Prostate gland (tissue), 2 donors: ENCODE measurements at regions not wholly inside any gene's neighbourhood (a gene's known extent, or its start where the extent isn't known, plus 50 kb on each side); places are given as distances from the start of the nearest gene placed in this dataset.

Experiments
- DNase-seq: peaks from one replicate; pipeline ENCODE4 v3.0.0-alpha.2; 2019; ENCODE audit warnings: low spot score
- H3K27ac ChIP-seq, 2 donors: fragments of 200-600 bp; sonication (generic); 2 replicates each; pipeline ENCODE4 v1.5.1; 2017 to 2019
- H3K27me3 ChIP-seq: fragments of 200-600 bp; sonication (generic); replicated peaks from 2 replicates; pipeline ENCODE4 v1.5.1; 2019; ENCODE audit not compliant: insufficient read depth
- H3K36me3 ChIP-seq, 2 donors: fragments of 200-600 bp; sonication (generic); 1 replicate in 1 of 2; 2 replicates in 1 of 2; pipeline versions ENCODE4 v1.5.1 to v1.8.1; 2017 to 2019
- H3K4me1 ChIP-seq: fragments of 200-600 bp; sonication (generic); replicated peaks from 2 replicates; pipeline ENCODE4 v1.5.1; 2019
- H3K4me3 ChIP-seq, 2 donors: fragments of 200-600 bp; sonication (generic); 2 replicates each; pipeline ENCODE4 v1.5.1; 2017 to 2019
- H3K9me3 ChIP-seq: fragments of 200-600 bp; sonication (generic); 2 replicates; pipeline ENCODE4 v1.5.1; 2017
- POLR2A ChIP-seq: fragments of 450-650 bp; IDR thresholded peaks from one replicate; pipeline ENCODE4 v1.6.1; 2016; ENCODE audit warnings: antibody characterized with exemption, mild to moderate bottlenecking
- POLR2AphosphoS5 ChIP-seq: sonication (generic); formaldehyde crosslinking; IDR thresholded peaks from one replicate; pipeline ENCODE4 v1.6.1; 2017; ENCODE audit warnings: antibody characterized with exemption
- WGBS: methylation state at CpG from one replicate; pipeline ENCODE4 v1.1.5; 2018; 5-methylcytosine and 5-hydroxymethylcytosine counted together
- intact Hi-C: fragments of 100-400 bp; cut with DNase I; formaldehyde crosslinking; loops from one replicate; pipeline ENCODE4 v1.14.2; 2022
- TF ChIP-seq, protein P1 (sequence below), 4 experiments: fragments of 200-600 bp in 2 of 4; fragments of 450-650 bp in 2 of 4; sonication (generic) in 2 of 4; IDR thresholded peaks; 1 replicate in 3 of 4; 2 replicates in 1 of 4; pipeline ENCODE4 v1.5.1; 2016 to 2019; ENCODE audit warnings: antibody characterized with exemption in 4 of 4, mild to moderate bottlenecking in 2 of 4, moderate library complexity in 2 of 4

- no peaks in the 10 kb centered on the region for H3K27me3 ChIP-seq
- TF ChIP-seq, protein P1, sequence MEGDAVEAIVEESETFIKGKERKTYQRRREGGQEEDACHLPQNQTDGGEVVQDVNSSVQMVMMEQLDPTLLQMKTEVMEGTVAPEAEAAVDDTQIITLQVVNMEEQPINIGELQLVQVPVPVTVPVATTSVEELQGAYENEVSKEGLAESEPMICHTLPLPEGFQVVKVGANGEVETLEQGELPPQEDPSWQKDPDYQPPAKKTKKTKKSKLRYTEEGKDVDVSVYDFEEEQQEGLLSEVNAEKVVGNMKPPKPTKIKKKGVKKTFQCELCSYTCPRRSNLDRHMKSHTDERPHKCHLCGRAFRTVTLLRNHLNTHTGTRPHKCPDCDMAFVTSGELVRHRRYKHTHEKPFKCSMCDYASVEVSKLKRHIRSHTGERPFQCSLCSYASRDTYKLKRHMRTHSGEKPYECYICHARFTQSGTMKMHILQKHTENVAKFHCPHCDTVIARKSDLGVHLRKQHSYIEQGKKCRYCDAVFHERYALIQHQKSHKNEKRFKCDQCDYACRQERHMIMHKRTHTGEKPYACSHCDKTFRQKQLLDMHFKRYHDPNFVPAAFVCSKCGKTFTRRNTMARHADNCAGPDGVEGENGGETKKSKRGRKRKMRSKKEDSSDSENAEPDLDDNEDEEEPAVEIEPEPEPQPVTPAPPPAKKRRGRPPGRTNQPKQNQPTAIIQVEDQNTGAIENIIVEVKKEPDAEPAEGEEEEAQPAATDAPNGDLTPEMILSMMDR (IDR thresholded peaks at IDR 0.05) = no peak
- TF ChIP-seq POLR2A (no peak), POLR2AphosphoS5 (no peak)
- WGBS = 100% methylated on average over 2 of the region's 2 CpGs
- H3K4me1 ChIP-seq = no peaks in the 10 kb centered on the region
- no peak overlapping the region for H3K27ac ChIP-seq
- intact Hi-C loops = no loop called here
- H3K4me3 ChIP-seq = no peak overlapping the region
- H3K36me3 ChIP-seq = no peaks in the 10 kb centered on the region
- DNase-seq = no peak
- H3K9me3 ChIP-seq = no peaks in the 10 kb centered on the region
Observed at GRCh38 chr7:17016402-17017010, 134.7 kb upstream of the AGR3 start.

GRCh38 chr7:17019106-17019505, 137.3 kb upstream of the AGR3 start:
- Histone ChIP-seq H3K27ac (no peak overlapping the region), H3K9me3 (no peaks in the 10 kb centered on the region), H3K27me3 (no peaks in the 10 kb centered on the region), H3K4me3 (no peak overlapping the region), H3K36me3 (no peaks in the 10 kb centered on the region), H3K4me1 (no peaks in the 10 kb centered on the region)
- DNase-seq = no peak
- WGBS = 87% methylated on average over 2 of the region's 2 CpGs
- TF ChIP-seq POLR2AphosphoS5 (no peak), POLR2A (no peak)
- TF ChIP-seq, protein P1 (IDR thresholded peaks at IDR 0.05) = no peak
- intact Hi-C loops = no loop called here

DNA sequence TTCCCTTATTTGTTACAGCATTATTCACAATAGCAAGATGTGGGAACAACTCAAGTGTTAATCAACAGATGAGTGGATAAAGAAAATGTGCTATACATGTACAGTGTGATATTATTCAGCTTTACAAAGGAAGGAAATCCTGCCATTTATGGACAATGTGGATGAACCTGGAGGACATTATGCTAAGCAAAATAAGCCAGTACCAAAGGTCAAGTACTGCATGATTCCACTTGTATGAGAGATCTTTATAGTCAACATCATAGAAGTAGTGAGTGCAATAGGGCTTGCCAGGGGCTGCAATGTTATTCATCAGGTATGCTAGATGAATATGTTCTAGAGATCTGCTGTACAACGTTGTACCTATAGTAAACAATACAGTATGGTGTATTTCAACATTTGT, 138.5 kb upstream of the AGR3 start:
- H3K4me1 ChIP-seq = no peaks in the 10 kb centered on the region
- TF ChIP-seq POLR2AphosphoS5 (no peak), POLR2A (no peak)
- TF ChIP-seq, protein P1 (IDR thresholded peaks at IDR 0.05) = no peak
- DNase-seq = no peak
- no peaks in the 10 kb centered on the region for H3K9me3 ChIP-seq
- intact Hi-C loops = no loop called here
- no peaks in the 10 kb centered on the region for H3K36me3 ChIP-seq
- no peak overlapping the region for H3K4me3 ChIP-seq
- 23% methylated on average over 1 of the region's 1 CpG for WGBS
- H3K27ac ChIP-seq = no peak overlapping the region
- H3K27me3 ChIP-seq = no peaks in the 10 kb centered on the region

DNA sequence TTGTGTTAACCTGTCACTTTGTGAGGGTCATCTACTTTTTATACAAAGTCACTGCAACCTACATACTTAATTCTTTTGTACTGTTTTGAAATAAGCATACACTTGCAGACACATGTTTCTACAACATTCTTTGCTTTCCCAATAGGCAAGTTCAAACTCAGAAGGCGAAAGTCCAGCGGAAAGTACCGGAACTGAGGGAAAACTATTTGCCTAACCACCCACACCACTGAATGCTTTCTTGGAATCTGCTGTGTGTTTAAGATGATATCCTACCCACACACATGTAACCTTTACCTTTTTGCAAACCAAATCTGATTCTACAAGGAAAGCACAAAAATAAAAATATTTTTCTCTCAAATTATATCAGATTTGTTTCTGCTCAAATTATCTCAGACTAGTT, 139.4 kb upstream of the AGR3 start:
- H3K27ac ChIP-seq = no peak overlapping the region
- DNase-seq = peak; percentile 61
- H3K9me3 ChIP-seq = no peaks in the 10 kb centered on the region
- peak; percentile 76 for TF ChIP-seq POLR2AphosphoS5
- TF ChIP-seq POLR2A = no peak
- WGBS = 35% methylated on average over 3 of the region's 3 CpGs
- no peaks in the 10 kb centered on the region for H3K4me1 ChIP-seq
- no peaks in the 10 kb centered on the region for H3K27me3 ChIP-seq
- H3K4me3 ChIP-seq = no peak overlapping the region
- intact Hi-C loops = no loop called here
- no peaks in the 10 kb centered on the region for H3K36me3 ChIP-seq

DNA sequence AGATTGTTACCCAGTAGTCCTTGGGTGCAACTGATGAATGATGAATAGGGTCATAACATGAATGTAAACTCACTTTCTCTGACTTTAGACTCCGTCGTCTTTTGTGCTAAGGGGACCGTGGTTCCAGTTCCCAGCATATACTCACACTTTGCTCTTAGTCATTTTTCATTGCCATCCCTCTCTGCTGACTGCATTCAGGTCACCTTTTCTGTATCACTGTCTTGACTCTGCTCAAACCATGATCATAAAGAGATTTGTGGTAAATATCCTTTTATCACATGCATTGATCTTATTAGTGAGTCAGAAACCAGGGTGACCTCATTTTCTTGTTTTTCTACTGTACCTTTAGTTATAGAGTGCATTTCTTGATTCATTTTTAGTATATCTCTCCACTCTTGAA, 141.1 kb upstream of the AGR3 start:
- Histone ChIP-seq H3K4me3 (no peak overlapping the region), H3K4me1 (no peaks in the 10 kb centered on the region), H3K27me3 (no peaks in the 10 kb centered on the region), H3K36me3 (no peaks in the 10 kb centered on the region), H3K9me3 (no peaks in the 10 kb centered on the region), H3K27ac (no peak overlapping the region)
- WGBS = 89% methylated on average over 3 of the region's 3 CpGs
- intact Hi-C loops = no loop called here
- no peak for TF ChIP-seq POLR2A
- TF ChIP-seq POLR2AphosphoS5 = no peak
- TF ChIP-seq, protein P1 (IDR thresholded peaks at IDR 0.05) = no peak
- no peak for DNase-seq
